NCI-H748 (cell line): ENCODE measurements at regions not wholly inside any gene's neighbourhood (a gene's known extent, or its start where the extent isn't known, plus 50 kb on each side); places are given as distances from the start of the nearest gene placed in this dataset.
"Not testable (repeated sequence)": the region's sequence is repeated elsewhere in the genome, so short reads cannot be mapped to it uniquely, and the experiment has no call there.

Source experiments
- DNase-seq: peaks from one replicate; lab custom pipeline; 2025; ENCODE audit not compliant: unreplicated experiment; lab: John Stamatoyannopoulos, UW

- no peak for DNase-seq
Measured at GRCh38 chr2:8594731-8595427, 87.0 kb upstream of the ID2 start.

GRCh38 chr2:8595428-8595805 lies 86.4 kb upstream of the ID2 start:
- no peak for DNase-seq

DNA sequence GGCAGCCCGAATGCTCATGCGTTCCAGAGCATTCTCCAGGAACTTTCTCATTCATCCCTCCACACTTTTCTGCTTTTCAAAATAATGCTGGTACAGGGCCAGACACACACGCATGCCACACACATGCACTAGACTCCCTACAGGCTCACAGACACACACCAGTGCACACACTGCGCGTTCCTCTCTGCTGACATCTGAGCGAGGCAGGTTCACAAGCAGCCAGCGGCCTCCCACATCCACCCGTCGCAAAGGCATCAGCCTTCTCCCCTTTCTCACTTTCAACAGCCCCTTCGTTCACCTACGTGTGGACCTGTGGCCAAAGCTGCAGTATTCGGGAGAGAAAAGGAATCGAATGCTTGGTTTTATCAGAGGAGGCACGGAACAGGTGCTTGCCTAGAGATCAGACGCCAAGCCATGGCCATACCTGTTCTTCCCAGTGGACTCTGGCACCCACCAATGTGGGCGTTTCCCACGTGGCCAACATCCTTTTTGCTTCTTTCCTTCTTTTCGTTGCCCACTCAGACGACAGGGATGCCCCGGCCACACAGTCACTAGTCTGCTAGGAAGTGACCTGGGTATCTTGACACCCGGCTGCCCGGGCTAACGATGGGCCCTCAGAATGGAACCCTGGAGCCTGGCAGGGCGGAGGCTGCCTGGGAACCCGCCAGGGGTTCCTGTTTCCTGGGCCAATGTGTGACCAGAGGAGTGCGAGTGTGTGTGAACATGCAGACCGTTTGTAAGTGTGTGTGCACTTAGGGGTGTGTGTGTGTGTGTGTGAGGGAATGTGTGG lies 85.8 kb upstream of the ID2 start:
- DNase-seq: no peak

DNA sequence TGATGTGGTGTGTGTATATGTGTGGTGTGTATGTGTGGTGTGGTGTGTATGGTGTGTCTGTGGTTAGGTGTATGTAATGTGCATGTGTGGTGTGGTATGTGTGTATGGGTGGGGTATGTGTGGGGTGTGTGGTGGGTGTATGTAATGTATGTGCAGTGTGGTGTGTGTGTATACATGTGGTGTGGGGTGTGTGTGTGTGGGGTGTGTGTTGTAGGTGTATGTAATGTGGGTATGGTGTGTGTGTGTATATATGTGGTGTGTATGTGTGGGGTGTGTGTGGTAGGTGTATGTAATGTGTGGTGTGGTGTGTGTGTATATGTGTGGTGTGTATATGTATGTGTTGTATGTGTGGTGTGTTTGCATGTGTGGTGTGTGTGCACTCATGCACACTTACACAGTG lies 84.8 kb upstream of the ID2 start:
- DNase-seq: no peak

DNA sequence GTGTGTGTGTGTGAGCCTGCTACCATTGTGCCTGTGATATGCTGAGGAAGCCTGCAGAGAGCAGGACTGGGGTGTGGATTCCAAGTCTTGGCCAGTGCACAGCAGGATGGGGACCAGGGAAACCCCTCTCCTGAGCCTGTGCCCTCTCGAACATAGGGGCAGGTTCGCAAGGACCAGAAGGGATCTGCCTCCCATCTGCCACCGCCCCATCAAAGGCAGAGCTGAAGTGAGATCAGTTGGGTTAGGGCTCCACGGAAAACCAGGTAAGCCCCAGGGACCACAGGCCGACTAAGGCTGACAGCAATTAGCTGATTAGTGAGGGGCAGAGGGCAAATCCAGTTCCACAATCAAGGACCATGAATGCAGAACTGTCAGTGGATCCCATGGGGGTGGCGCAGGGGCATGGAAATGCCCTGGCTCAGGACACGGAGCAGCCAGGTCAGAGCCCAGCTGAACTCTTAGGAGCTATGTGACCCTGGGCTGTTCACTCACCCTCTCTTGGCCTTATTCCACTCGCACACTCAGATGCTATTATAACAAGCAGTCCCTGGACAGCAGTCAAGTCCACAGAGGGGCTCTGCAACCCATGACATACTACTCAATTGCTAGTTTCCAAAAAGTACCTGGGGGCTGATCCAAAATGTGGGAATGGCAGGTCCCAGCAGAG lies 84.2 kb upstream of the ID2 start:
- DNase-seq: no peak

GRCh38 chr2:8598295-8599165 lies 83.3 kb upstream of the ID2 start:
- DNase-seq: no peak

- no peak for DNase-seq
Measured at GRCh38 chr2:8599421-8600242, 82.2 kb upstream of the ID2 start.

DNA sequence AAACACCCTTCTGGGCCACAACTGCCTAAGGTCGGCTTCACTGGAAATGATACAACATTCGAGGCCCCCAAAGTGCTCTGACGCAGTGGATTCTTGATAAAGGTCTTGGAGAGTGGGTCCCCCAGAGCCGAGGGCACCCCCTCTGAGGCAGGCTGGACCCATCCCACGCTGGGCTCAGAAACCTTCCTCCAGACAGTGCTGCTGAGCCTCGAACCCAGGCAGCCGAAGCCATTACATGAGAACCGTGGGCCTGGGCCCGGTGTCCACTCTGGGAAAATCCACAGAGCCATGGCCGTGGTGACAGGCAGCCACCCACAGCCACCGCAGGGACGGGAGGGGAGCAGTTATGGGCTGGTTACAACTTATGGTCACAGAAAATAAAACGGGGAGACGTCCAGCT lies 81.4 kb upstream of the ID2 start:
- DNase-seq: no peak

- DNase-seq: peak; percentile 21
Measured at GRCh38 chr2:8602809-8603208, 79.0 kb upstream of the ID2 start.

- not testable (repeated sequence) for DNase-seq
Measured at GRCh38 chr2:8603356-8603755, 78.5 kb upstream of the ID2 start.

- DNase-seq: no peak
Measured at GRCh38 chr2:8604262-8604661, 77.6 kb upstream of the ID2 start.

GRCh38 chr2:8605351-8606065 lies 76.3 kb upstream of the ID2 start:
- DNase-seq: peak; percentile 40

DNA sequence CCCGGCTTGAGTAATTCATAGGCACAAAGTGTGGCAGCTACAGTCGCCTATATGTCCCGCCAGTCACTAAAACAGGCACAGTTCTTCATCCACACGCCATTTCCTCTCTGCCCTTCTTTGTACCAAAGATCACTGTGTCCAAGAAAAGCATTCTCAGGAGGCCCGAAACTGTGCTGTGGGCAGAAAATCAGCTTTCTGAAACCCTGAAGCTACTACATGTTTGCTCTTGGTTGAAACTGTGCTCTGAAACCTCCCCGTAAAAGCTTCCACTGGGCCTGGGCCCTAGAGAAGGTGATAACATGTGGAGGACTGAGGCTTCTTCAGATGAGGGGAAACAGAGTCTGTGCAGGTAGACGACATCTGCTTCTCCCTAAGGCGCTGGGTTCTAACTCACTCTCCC lies 75.6 kb upstream of the ID2 start:
- no peak for DNase-seq

GRCh38 chr2:8606649-8607550 lies 75.0 kb upstream of the ID2 start:
- DNase-seq: no peak

- DNase-seq: no peak
Measured at GRCh38 chr2:8607606-8608005, 74.2 kb upstream of the ID2 start.

DNA sequence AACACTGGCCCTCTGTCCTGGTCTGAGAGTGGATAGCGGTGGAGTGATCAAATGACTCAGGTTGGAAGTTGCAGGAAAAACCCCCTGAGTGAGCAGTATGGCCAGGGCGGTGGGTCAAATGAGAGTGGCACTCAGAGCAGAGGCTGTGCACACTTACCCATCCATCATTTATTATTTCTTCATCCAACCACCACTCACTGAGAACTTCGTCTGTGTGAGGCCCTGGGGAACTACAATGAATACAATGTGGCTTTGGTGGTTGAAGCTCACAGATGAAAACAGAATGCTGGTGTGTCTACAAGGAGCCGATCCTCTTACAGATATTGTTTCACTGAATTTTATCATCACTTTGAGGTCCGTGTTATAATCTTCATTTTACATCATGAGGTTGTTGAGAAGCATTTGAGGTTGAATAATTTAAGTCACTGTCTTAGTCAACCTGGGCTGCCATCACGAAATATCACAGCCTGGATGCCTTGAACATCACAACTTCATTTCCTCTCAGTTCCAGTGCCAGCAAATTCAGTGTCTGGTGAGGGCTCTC lies 73.4 kb upstream of the ID2 start:
- DNase-seq: no peak

- DNase-seq: no peak
Measured at GRCh38 chr2:8609357-8609811, 72.5 kb upstream of the ID2 start.

GRCh38 chr2:8610775-8611174 lies 71.1 kb upstream of the ID2 start:
- DNase-seq: not testable (repeated sequence)
